NCI-H128 (cell line): ENCODE measurements at regions not wholly inside any gene's neighbourhood (a gene's known extent, or its start where the extent isn't known, plus 50 kb on each side); places are given as distances from the start of the nearest gene placed in this dataset.

Experiments
- DNase-seq: peaks from one replicate; lab custom pipeline; 2025; ENCODE audit not compliant: unreplicated experiment; lab: John Stamatoyannopoulos, UW

- no peak for DNase-seq
These were observed 438.7 kb upstream of the SALL3 start for GRCh38 chr18:78540636-78541529.

- no peak for DNase-seq
These were observed 437.4 kb upstream of the SALL3 start for GRCh38 chr18:78542204-78542603.

GRCh38 chr18:78543201-78543725 is 436.4 kb upstream of the SALL3 start:
- no peak for DNase-seq

- DNase-seq, result no peak
These were observed 433.3 kb upstream of the SALL3 start for GRCh38 chr18:78546281-78546680.

- no peak for DNase-seq
These were observed 431.8 kb upstream of the SALL3 start for GRCh38 chr18:78547817-78548216.

- no peak for DNase-seq
These were observed 431.2 kb upstream of the SALL3 start for GRCh38 chr18:78548261-78549058.

GRCh38 chr18:78549971-78550370 is 429.6 kb upstream of the SALL3 start:
- DNase-seq, result no peak

- DNase-seq, result no peak
These were observed 424.5 kb upstream of the SALL3 start for GRCh38 chr18:78554944-78555608.

GRCh38 chr18:78557371-78557770 is 422.2 kb upstream of the SALL3 start:
- no peak for DNase-seq

GRCh38 chr18:78558101-78558810 is 421.4 kb upstream of the SALL3 start:
- no peak for DNase-seq

- DNase-seq, result no peak
These were observed 420.7 kb upstream of the SALL3 start for GRCh38 chr18:78558948-78559347.

GRCh38 chr18:78559584-78559983 is 420.0 kb upstream of the SALL3 start:
- no peak for DNase-seq

GRCh38 chr18:78561757-78562510 is 417.7 kb upstream of the SALL3 start:
- no peak for DNase-seq

- no peak for DNase-seq
These were observed 417.1 kb upstream of the SALL3 start for GRCh38 chr18:78562531-78562961.

GRCh38 chr18:78563110-78563509 is 416.5 kb upstream of the SALL3 start:
- no peak for DNase-seq

GRCh38 chr18:78564030-78564429 is 415.6 kb upstream of the SALL3 start:
- no peak for DNase-seq

GRCh38 chr18:78564518-78564917 is 415.1 kb upstream of the SALL3 start:
- no peak for DNase-seq

- no peak for DNase-seq
These were observed 414.4 kb upstream of the SALL3 start for GRCh38 chr18:78565240-78565639.

- DNase-seq, result no peak
These were observed 413.6 kb upstream of the SALL3 start for GRCh38 chr18:78566065-78566464.

GRCh38 chr18:78566720-78567119 is 412.9 kb upstream of the SALL3 start:
- DNase-seq, result no peak
